ENCODE measurements at regions not wholly inside any gene's neighbourhood (a gene's known extent, or its start where the extent isn't known, plus 50 kb on each side); places are given as distances from the start of the nearest gene placed in this dataset.
A peak's percentile ranks its signal among the peaks of the same experiment; 100 is the strongest.

- no peak for DNase-seq
These were observed 152.2 kb downstream of the MAFB start for GRCh38 chr20:40536808-40537207.

GRCh38 chr20:40535816-40536215 is 153.2 kb downstream of the MAFB start:
- DNase-seq: no peak

GRCh38 chr20:40532103-40532502 is 156.9 kb downstream of the MAFB start:
- DNase-seq: peak; percentile 40

GRCh38 chr20:40525351-40525750 is 163.7 kb downstream of the MAFB start:
- no peak for DNase-seq

GRCh38 chr20:40524071-40524470 is 165.0 kb downstream of the MAFB start:
- no peak for DNase-seq

- no peak for DNase-seq
These were observed 166.6 kb downstream of the MAFB start for GRCh38 chr20:40522405-40522804.

GRCh38 chr20:40521962-40522361 is 167.1 kb downstream of the MAFB start:
- DNase-seq: no peak

GRCh38 chr20:40519918-40520317 is 169.1 kb downstream of the MAFB start:
- no peak for DNase-seq

GRCh38 chr20:40512994-40513393 is 176.0 kb downstream of the MAFB start:
- no peak for DNase-seq

- DNase-seq: no peak
These were observed 176.4 kb downstream of the MAFB start for GRCh38 chr20:40512591-40512990.

- DNase-seq: no peak
These were observed 177.6 kb downstream of the MAFB start for GRCh38 chr20:40511478-40511877.

GRCh38 chr20:40510622-40511021 is 178.4 kb downstream of the MAFB start:
- no peak for DNase-seq

GRCh38 chr20:40508821-40509220 is 180.2 kb downstream of the MAFB start:
- DNase-seq: no peak

GRCh38 chr20:40506537-40506939 is 182.5 kb downstream of the MAFB start:
- peak; percentile 34 for DNase-seq

GRCh38 chr20:40503119-40503518 is 185.9 kb downstream of the MAFB start:
- DNase-seq: no peak

GRCh38 chr20:40502576-40502975 is 186.5 kb downstream of the MAFB start:
- DNase-seq: no peak

- no peak for DNase-seq
These were observed 189.6 kb downstream of the MAFB start for GRCh38 chr20:40499391-40499790.

- no peak for DNase-seq
These were observed 190.9 kb downstream of the MAFB start for GRCh38 chr20:40497899-40498691.

- DNase-seq: no peak
These were observed 193.1 kb downstream of the MAFB start for GRCh38 chr20:40495956-40496355.

GRCh38 chr20:40494248-40494647 is 194.8 kb downstream of the MAFB start:
- DNase-seq: no peak

GRCh38 chr20:40493549-40493948 is 195.5 kb downstream of the MAFB start:
- no peak for DNase-seq

GRCh38 chr20:40493071-40493470 is 196.0 kb downstream of the MAFB start:
- no peak for DNase-seq

GRCh38 chr20:40491009-40491590 is 197.9 kb downstream of the MAFB start:
- no peak for DNase-seq

- DNase-seq: no peak
These were observed 199.2 kb downstream of the MAFB start for GRCh38 chr20:40489886-40490285.

- no peak for DNase-seq
These were observed 200.6 kb downstream of the MAFB start for GRCh38 chr20:40488401-40488800.

Data from stimulated activated CD8-positive, alpha-beta memory T cell treated with anti-CD3 and anti-CD28 coated beads, Interleukin-4, amount 100 ng/mL, for 48 hours (primary cell).